HG03060 (cell line): ENCODE measurements at regions not wholly inside any gene's neighbourhood (a gene's known extent, or its start where the extent isn't known, plus 50 kb on each side); places are given as distances from the start of the nearest gene placed in this dataset.

ENCODE experiments used
- ATAC-seq: cut with Tn5 transposase; IDR thresholded peaks from one replicate; pipeline ENCODE4 v1.9.1; 2021; ENCODE audit warnings: low read depth, moderate number of reproducible peaks; ENCODE audit not compliant: unreplicated experiment

DNA sequence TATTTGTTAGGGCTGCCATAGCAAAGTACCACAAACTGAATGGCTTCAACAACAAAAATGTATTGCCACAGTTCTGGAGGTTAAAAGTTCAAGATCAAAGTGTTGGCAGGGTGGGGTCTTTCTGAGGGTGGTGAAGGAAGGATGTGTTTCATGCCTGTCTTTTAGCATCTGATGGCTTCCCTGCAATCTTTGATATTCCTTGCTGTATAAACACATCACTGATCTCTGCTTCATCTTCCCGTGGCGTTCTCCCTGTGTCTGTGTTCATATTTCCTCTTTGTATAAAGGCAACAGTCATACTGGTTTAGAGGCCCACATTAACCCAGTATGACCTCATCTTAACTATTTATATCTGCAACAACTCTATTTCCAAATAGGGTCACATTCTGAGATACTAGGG is 167.5 kb downstream of the BTG1 start:
- ATAC-seq: no peak

DNA sequence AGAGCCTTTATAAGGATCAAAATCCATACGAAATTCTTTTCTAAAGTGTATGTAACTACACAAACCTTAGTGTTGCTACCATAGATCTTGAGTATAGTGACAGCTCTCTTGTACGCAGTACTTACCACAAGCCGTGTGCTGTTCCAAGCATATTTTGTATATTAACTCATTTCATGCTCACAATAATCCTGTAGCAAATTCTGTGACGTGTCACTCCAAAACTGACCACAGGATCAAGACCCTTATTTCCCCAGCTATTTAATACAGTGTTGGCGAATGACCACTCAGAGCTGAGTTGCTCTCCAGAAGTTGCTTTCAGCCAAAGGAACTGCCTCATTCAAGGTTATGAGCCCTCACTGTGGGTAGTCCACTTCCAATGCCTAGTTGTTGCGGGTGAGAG is 169.8 kb downstream of the BTG1 start:
- ATAC-seq: no peak

DNA sequence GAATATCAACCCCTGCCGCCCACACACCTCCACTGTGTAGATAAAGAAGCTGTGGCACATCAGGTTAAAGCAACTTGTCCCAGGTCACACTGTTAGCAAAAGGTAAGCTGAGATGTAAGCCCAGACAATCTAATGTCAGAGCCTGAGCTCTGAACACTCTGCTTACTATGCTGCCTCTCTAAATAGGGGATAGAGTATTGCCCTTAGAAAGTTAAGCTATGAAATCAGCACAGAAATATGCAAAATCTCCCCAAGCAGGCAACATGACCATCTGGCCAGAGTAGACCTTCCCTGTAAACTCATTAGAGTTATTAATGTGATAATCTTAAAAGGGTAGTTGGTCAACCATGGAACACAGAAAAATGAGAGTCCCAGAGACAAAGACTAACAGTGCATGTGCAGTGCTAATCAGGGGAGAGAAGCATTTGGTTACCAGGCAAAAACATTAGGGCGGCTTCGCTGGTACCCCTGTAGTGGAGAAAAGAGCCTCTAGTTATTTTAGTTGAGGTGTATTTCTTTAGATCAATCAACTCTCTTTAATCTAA is 171.0 kb downstream of the BTG1 start:
- no peak for ATAC-seq

DNA sequence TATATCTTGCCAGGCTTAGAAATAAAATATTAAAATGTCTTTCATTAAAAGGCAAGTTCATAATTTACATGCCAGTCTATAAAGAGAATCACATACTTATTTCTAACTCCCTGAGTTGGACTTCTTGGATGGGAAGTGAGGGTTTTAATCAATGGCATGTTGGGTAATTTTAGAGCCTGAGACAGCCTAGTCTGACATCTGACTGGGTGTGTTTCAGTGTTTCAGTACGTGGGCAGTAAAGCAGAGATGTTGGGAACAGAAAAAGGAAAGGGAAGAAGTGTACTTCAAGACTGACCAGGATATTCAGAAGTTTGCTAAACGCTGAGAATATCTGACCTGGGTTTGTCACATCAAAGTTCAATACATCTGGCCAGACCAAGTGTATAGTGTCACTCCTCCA is 171.8 kb downstream of the BTG1 start:
- no peak for ATAC-seq

DNA sequence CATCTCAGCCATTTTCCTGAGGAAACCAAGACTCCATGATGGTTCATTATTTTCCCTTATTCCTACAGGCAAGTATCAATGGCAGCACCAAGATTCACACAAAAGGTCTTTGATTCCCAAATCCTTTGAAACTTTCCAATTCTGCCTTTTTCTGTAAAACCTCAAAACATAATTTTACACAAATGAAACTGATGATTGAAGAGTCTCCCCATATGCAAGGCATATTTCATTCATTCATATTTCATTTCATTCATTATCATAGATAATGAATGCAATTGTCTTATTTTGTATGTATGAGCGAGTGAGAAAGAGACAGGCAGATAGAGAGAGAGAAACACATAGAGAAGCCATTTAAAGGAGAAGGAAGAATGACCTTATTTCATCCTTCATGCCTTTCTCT is 172.8 kb downstream of the BTG1 start:
- no peak for ATAC-seq

DNA sequence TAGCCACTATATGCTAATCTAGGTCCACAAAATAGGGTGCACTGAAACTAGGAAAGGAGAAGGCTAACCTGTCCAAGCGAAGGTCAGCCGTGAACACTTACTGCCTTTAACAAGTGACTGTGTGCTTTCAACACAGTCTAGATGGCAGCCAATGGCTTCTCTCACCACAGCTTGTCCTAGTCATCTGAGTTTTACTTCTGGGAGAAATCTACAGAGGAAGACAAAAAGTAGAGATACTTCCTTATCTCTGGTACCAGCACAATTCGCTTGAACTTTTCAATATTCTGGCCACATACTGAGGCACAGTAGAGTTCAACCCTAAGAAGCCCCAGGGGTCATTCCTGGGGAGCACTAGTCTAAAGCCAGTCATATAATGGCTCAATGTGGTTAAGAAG is 176.9 kb downstream of the BTG1 start:
- ATAC-seq: no peak

DNA sequence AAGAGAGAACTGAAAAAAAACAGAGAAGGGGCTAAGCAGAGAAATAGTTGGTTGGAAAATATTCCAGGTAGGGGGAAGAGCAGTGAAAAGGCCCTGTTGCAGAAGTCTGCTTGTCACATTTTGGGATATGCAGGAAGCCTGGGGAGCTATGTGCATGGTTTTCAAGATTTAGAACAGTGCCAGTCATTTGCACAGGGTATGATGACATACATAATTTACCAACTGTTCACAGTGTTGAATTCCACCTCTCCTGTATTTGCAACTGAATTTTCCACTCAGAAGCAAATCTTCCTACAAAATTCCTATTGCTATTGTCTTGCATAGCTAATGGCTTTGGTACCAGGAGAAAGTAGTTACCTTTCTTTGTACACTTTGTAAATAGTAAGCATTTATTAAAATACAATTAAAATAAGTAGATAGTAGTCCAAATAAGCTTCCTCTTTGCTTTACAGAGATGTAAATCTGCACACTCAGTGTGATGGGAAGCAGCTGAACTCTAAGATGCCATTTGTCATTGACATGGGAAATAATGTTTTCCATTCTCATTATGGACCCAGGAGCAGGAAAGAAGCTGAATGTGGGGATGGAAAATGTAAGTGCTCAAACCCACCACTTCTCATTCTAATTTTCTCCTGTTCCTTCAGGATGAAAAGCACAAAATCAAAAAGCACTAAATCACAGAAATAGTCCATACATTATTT is 177.4 kb downstream of the BTG1 start:
- ATAC-seq: no peak

DNA sequence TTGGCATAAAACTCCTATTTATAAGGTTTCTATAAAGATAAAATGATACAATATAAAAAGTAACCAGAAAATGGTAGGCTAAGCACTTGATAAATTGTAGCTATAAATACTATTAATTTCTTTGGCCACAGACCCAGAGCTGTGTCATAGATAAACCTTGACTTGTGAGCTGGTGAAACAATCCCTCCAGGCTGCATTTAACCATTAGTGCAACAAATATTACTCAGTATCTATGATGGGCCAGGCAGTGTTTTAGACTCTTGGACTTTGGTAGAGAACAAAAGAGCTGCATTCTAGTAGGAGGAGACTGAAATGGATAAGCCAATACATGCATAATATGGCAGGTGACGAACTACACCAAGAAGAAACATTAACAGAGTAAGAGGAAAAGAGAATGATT is 178.1 kb downstream of the BTG1 start:
- ATAC-seq: no peak

DNA sequence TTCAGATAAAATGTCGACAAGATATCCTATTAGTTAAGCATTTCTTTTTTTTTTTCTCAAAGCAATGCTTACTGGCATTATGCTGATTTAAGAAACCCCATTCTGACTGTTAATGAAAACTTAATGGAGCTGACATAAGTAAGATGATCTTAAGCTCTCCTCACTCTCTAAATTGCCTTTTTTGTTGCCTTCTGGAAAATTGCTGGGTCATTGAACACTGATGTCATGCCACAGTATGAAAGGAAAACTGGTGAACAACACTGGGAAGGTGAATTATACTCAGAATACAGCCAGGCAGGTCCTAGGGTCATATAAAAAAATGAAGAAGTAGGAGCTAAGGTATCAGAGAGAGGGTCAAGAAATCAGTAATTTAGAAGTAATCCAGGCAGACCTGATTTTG is 179.9 kb downstream of the BTG1 start:
- no peak for ATAC-seq

DNA sequence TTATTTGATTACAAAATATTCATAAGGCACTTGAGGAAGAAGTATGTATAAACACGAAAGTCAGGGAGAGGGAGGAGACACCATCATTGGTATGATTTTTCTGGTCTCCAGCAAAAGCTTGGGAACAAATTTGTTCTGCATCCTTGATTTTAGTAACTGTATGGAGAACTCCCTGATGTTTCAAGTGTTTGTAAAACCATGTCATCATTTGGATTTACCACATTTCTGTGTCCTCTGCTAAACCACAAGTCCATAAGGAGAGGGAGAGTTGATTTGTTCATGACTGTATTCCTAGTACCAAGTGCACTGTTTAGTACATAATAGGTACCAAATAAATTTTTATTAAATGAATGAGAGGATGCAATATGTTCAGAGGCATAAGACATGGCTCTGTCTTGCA is 181.1 kb downstream of the BTG1 start:
- no peak for ATAC-seq

DNA sequence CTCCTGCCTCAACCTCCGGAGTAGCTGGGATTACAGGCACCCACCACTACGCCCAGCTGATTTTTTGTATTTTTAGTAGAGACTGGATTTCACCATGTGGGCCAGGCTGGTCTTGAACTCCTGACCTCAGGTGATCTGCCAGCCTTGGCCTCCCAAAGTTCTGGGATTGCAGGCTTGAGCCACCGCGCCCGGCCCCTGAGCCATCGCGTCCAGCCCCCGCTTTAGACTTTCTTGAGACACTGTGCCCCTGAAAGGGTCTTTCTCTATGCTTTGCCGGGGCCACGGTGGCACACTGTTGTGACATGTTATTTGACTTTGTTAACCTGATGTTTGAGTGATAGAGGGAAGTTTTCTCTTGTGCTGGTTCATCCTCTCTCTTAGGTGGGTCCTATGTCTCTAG is 186.4 kb downstream of the BTG1 start:
- ATAC-seq: no peak

DNA sequence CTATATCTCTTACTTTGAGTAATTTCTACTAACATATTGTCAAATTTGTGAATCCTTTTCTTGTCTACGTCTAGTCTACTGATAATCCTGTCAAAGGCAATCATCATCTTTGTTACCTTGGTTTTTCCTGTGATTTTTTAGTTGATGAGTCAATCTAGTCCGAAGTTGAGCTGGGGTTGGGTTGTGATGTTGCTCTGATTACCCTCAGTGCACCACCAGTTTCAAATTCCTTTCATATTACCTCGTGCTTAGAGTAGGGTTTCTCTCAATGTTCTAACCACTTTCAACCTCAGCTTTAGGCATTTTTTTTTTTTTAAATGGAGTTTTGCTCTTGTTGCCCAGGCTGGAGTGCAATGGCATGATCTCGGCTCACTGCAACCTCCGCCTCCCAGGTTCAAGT is 186.8 kb downstream of the BTG1 start:
- ATAC-seq: no peak

DNA sequence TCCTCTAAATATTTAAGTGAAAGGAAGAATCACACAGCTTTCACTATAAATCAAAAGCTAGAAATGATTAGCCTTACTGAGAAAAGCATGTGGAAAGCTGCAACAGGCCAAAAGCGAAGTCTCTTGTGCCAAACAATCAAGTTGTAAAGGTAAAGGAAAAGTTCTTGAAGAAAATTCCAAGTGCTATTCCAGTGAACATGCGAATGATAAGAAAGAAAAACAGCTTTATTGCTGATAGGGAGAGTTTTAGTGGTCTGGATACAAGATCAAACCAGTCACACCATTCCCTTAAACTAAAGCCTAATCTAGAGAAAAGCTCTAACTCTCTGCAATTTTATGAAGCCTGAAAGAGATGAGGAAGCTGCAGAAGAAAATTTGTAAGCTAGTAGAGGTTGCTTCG is 190.9 kb downstream of the BTG1 start:
- ATAC-seq: no peak

DNA sequence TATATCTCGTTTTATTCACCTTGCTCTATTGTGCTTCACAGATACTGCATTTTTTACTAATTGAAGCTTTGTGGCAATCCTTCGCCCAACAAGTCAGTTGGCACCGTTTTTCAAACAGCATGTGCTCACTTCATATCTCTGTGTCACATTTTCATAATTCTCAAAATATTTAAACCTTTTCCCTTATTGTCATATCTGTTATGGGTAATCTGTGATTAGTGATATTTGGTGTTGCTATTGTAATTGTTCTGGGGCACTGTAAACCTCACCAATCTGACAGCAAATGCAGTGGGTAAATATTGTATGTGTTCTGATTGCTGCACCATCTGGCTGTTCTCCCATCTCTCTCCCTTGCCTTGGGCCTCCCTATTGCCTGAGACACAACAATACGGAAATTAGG is 191.3 kb downstream of the BTG1 start:
- ATAC-seq: no peak

DNA sequence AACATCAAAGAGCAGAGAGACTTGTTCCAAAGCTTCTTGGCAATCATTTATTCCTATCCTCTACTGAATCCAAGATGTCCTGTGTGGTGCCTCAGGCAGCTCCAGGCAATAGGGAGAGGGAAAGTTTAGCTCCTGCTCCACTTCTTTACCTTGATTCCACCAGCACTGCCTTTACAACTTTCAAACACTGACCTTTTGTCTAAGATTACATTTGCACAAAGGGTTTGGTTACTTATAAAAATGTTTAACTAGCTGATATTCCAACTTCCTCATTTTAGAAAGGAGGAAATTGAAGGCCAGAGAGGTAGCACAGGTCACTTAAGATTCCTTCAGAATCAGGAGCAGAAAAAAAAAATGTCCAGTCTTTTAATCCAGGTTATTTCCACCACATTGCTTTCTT is 192.7 kb downstream of the BTG1 start:
- ATAC-seq: no peak

DNA sequence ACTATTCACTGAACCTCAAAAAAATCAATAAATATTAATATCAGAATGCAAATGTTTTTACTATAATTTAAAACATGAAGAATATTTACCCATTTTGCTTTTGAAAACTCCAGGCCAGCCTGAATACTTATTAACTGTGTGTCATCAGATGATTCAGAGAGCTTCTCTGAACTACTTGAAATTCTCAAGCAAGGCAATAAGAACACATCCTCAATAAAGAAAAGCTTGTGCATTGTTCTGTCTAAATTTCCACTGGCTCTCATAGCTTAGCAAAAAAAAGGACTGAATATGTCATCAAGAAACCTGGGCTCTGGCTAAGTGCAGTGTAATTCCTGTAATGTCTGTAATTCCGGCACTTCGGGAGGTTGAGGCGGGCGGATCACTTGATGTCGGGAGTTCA is 194.1 kb downstream of the BTG1 start:
- ATAC-seq: no peak

DNA sequence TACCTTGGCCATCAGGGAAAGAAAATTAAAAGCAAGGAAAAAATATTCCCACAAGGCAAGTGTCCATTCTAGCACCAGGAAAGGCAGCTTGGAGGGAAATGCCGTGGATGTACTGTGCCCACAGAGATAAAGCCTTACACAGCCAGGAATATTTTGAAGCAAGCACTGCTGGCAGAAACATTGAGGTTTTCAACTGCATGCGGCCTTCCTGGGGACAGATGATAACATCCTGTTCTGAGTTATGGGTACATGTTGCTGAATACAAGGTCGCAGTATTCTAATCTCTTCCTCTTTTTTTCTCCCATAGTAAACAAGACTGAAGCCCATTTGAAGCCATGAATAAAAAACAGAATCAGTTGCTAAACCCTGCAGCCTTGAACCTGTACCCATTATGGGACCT is 197.1 kb downstream of the BTG1 start:
- no peak for ATAC-seq

DNA sequence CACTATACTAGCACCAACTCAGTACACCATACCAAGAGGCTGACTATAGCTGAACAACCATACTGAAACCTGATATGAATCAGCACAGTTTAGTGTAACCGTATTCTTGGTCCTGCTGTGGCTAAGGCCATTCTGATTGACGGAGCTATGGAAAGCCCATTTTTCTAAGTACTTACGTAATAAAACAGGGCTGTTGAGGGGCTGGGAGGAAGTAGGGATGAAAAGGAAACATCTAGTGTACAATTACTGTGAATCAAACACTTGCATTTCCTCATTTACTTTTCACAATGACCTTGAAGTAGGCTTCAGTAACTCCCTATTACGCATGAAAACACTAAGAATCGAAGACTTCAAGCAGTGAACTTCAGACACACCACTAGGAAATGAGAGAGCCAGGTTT is 198.2 kb downstream of the BTG1 start:
- ATAC-seq: peak; percentile 47

DNA sequence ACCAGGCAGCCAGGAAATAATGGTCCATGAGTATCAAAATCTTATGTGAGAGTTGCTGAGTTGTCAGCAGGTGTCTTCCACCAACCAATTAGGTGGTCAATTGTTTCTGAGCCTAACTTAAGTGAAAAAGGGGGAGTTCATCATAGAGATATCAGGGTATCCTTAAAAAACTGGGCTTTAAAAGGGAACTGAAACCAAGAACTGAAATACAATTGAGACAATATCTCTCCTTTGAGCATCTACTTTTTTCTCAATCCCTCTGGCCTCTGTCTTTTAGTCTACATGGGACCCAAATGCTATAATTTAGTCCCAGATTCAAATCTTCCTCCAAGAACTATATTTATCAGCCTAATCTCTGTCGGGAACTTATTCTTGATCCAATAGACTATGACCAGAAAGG is 201.0 kb downstream of the BTG1 start:
- ATAC-seq: no peak

DNA sequence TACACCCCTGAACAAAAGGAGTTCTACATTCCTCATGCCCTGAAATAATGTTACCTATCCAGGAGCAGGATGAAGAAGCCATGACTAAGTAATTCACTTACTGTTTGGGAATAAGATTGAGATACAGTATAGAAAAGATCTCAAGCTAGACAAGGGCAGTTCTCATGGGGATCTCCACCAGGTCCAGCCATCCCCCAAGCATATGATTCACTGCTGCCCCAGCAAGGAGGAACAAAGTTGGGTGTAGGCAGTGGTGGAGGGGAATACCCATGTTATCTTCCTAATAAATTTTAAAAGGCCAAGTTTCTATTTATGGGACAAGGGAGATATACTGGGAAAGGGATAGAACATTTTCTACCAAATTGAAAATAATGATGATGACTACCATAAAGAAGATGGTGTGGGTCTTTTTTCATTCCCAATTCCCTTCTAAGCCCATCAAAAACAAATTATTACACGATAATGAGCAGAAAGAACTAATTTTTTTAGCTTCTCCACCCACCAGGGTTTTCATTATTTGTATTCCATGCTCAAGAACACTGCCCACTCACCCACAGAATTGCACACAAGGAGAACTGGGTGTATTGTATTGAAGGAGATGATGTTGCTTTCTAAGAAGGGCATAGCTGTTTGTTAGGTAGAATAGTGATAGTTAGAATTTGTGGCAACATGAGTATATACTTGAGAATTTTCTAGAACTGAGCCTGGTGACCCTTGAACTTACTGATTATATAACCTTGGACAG is 204.6 kb downstream of the BTG1 start:
- ATAC-seq: no peak

DNA sequence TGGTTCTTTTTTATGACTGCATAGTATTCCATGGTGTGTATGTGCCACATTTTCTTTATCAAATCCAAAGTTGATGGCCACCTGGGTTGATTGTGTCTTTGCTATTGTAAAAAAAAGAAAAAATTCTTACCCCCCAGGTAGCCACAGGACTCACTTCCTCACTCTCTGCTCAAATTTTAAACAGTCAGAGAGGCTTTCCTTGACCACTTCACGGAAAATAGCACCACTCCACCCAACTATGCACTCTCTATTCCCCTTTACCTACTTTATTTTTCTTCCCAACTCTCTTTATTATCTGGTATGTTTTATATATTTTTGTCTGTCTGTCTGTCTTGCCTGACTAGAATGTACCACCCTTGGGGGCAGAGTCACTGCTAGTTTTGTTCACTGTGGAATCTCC is 205.3 kb downstream of the BTG1 start:
- no peak for ATAC-seq

DNA sequence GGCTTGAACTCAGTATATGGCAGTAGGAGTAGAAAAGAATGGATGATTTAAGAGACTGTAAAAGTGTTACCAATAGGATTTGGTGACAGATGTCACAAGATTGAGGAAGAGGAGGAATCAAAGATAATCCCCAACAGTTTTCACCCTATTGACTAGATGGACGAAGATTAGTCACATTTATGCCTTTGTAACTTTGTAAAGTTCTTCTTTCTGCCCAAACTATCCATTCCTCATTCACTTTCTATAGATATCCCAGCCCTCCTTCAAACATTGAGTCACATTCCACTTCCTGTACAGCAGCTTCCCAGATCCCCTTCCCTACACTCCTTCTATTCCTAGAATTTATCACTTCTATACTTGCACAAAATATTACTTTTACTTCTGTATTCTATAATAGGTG is 207.9 kb downstream of the BTG1 start:
- ATAC-seq: no peak
